Fibroblast of the aortic adventitia (primary cell): ENCODE measurements at regions not wholly inside any gene's neighbourhood (a gene's known extent, or its start where the extent isn't known, plus 50 kb on each side); places are given as distances from the start of the nearest gene placed in this dataset.

Experiments
- DNase-seq: peaks from one replicate; pipeline ENCODE4 v3.0.0-alpha.2; 2010; ENCODE audit warnings: low read depth
- H3K4me3 ChIP-seq: 2 replicates; pipeline ENCODE4 v1.5.1; 2011; ENCODE audit warnings: low read depth, mild to moderate bottlenecking, control low read depth, low read length, moderate library complexity
- CTCF ChIP-seq: IDR thresholded peaks from 2 replicates; pipeline ENCODE4 v1.5.1; 2011; ENCODE audit warnings: mild to moderate bottlenecking, low read length, control low read depth, inconsistent platforms; ENCODE audit not compliant: insufficient read depth

- no peak for TF ChIP-seq CTCF
- no peak for DNase-seq
- no peak overlapping the region for H3K4me3 ChIP-seq
These were observed 226.1 kb downstream of the BCAS1 start for GRCh38 chr20:53844259-53844658.

GRCh38 chr20:53843645-53844044 lies 226.7 kb downstream of the BCAS1 start:
- no peak for DNase-seq
- H3K4me3 ChIP-seq: no peak overlapping the region
- no peak for TF ChIP-seq CTCF

- TF ChIP-seq CTCF: no peak
These were observed 227.9 kb downstream of the BCAS1 start for GRCh38 chr20:53842301-53843099.

GRCh38 chr20:53841741-53842140 lies 228.7 kb downstream of the BCAS1 start:
- no peak for TF ChIP-seq CTCF
- no peak overlapping the region for H3K4me3 ChIP-seq
- no peak for DNase-seq

More at GRCh38 chr20:53842301-53843099, 227.9 kb downstream of the BCAS1 start:
- DNase-seq: no peak
- H3K4me3 ChIP-seq: no peak overlapping the region

- DNase-seq: no peak
- no peak overlapping the region for H3K4me3 ChIP-seq
- no peak for TF ChIP-seq CTCF
These were observed 229.9 kb downstream of the BCAS1 start for GRCh38 chr20:53840532-53840931.

- no peak for TF ChIP-seq CTCF
- H3K4me3 ChIP-seq: no peak overlapping the region
- DNase-seq: no peak
These were observed 230.8 kb downstream of the BCAS1 start for GRCh38 chr20:53839423-53840176.
